Peyer's patch (tissue), 4 donors: ENCODE measurements at regions not wholly inside any gene's neighbourhood (a gene's known extent, or its start where the extent isn't known, plus 50 kb on each side); places are given as distances from the start of the nearest gene placed in this dataset.

ENCODE experiments used
- DNase-seq, 3 donors: peaks; one replicate each; pipeline ENCODE4 v3.0.0-alpha.2; 2017 to 2019
- H3K27ac ChIP-seq, 4 donors: fragments of 200-600 bp; sonication (generic); one replicate each; pipeline ENCODE4 v1.5.1; 2016 to 2019
- H3K27me3 ChIP-seq, 2 donors: fragments of 200-600 bp; sonication (generic); one replicate each; pipeline ENCODE4 v1.5.1; 2019
- H3K36me3 ChIP-seq, 3 donors: fragments of 200-600 bp; sonication (generic); one replicate each; pipeline ENCODE4 v1.5.1; 2016 to 2019
- H3K4me1 ChIP-seq, 4 donors: fragments of 200-600 bp; sonication (generic); one replicate each; pipeline ENCODE4 v1.5.1; 2016 to 2019
- H3K4me3 ChIP-seq, 4 donors: fragments of 200-600 bp; sonication (generic); 1 replicate in 3 of 4; 2 replicates in 1 of 4; pipeline ENCODE4 v1.5.1; 2016 to 2019; ENCODE audit warnings: mild to moderate bottlenecking in 1 of 4
- H3K9me3 ChIP-seq, 4 donors: fragments of 200-600 bp; sonication (generic); one replicate each; pipeline ENCODE4 v1.5.1; 2016 to 2019; ENCODE audit warnings: mild to moderate bottlenecking in 1 of 4
- POLR2A ChIP-seq, 2 donors: fragments of 450-650 bp; IDR thresholded peaks; one replicate each; pipeline ENCODE4 v1.5.1; 2017; ENCODE audit warnings: antibody characterized with exemption in 2 of 2, mild to moderate bottlenecking in 2 of 2, moderate library complexity in 2 of 2
- TF ChIP-seq, protein P1 (sequence below), 6 experiments: fragments of 450-650 bp in 4 of 6; fragments of 200-600 bp in 2 of 6; sonication (generic) in 1 of 6; IDR thresholded peaks; one replicate each; pipeline ENCODE4 v1.5.1; 2017 to 2019; ENCODE audit warnings: antibody characterized with exemption in 6 of 6, mild to moderate bottlenecking in 3 of 6, moderate library complexity in 1 of 6

DNA sequence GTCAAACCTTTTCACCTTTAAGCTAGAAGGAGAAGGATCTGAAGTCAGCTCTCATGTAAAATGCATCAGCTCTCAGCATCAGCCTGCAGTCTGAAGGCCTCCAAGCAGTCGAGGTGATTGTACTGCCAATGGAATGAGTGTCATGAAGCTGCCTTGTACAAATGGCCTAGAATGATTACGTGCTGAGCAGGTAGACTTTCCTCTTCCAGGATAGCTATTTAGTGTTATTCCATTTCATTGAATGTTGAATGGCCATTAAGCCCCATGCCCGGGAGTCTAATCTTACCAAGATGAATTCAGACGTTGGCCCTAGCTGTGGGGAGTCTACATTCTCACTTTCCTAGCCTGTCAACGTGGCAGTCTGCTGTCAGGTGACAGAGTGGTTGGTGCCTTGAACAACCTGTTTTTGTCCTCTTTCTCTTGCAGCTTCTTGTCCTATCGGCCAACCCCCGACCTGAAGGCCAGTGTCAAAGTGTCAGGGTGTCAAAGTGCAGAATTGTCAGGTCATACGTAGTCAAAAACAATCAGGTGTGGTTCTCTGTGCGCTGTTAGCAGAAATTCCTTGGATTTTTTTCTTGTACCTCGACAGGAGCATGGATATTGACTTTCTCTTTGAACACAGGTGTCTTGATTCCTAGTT is 95.2 kb upstream of the TIAM2 start:
- no peaks in the 10 kb centered on the region for H3K27me3 ChIP-seq
- no peaks in the 10 kb centered on the region for H3K4me1 ChIP-seq
- no peaks in the 10 kb centered on the region for H3K36me3 ChIP-seq
- no peak overlapping the region for H3K4me3 ChIP-seq
- TF ChIP-seq, protein P1, sequence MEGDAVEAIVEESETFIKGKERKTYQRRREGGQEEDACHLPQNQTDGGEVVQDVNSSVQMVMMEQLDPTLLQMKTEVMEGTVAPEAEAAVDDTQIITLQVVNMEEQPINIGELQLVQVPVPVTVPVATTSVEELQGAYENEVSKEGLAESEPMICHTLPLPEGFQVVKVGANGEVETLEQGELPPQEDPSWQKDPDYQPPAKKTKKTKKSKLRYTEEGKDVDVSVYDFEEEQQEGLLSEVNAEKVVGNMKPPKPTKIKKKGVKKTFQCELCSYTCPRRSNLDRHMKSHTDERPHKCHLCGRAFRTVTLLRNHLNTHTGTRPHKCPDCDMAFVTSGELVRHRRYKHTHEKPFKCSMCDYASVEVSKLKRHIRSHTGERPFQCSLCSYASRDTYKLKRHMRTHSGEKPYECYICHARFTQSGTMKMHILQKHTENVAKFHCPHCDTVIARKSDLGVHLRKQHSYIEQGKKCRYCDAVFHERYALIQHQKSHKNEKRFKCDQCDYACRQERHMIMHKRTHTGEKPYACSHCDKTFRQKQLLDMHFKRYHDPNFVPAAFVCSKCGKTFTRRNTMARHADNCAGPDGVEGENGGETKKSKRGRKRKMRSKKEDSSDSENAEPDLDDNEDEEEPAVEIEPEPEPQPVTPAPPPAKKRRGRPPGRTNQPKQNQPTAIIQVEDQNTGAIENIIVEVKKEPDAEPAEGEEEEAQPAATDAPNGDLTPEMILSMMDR (IDR thresholded peaks at IDR 0.05), result no peak
- no peak for TF ChIP-seq POLR2A (IDR thresholded peaks at IDR 0.05)
- no peak for DNase-seq
- no peaks in the 10 kb centered on the region for H3K9me3 ChIP-seq
- H3K27ac ChIP-seq, result no peak overlapping the region

DNA sequence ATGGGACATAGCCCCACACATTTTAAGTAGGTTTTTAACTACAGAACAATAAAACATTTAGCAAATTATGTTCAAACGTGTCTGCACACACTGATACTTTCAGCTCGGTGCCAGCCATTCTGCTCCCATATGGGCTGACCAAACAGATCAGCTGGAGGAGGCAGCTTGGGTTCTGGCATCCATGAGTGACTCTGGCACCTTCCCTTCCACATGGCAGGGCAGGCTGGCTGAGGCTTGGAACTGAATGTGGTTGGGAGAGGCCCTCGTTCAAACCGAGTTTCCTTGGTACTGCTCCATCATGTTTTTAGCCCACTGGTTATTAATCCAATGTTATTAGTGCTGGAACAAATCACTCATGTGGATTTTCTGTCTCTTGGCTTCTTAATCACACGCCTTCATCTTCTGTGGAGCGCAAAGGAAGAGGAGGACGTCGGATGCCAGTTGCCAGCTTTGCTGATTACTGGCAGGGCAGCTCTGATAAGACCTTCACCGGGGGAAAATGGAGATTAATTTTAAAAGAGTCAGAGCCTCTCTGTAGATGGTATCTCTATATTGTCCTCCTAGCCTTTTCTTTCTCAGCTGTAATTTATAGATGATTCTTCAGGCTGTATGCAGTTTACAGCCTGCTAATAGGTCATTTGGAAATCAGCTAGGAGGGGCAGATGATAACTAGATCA is 93.1 kb upstream of the TIAM2 start:
- H3K9me3 ChIP-seq, result no peaks in the 10 kb centered on the region
- no peaks in the 10 kb centered on the region for H3K27me3 ChIP-seq
- TF ChIP-seq POLR2A (IDR thresholded peaks at IDR 0.05), result no peak
- TF ChIP-seq, protein P1 (IDR thresholded peaks at IDR 0.05), result no peak
- H3K4me3 ChIP-seq, result no peak overlapping the region
- H3K4me1 ChIP-seq, result no peaks in the 10 kb centered on the region
- no peak for DNase-seq
- no peak overlapping the region for H3K27ac ChIP-seq
- no peaks in the 10 kb centered on the region for H3K36me3 ChIP-seq

DNA sequence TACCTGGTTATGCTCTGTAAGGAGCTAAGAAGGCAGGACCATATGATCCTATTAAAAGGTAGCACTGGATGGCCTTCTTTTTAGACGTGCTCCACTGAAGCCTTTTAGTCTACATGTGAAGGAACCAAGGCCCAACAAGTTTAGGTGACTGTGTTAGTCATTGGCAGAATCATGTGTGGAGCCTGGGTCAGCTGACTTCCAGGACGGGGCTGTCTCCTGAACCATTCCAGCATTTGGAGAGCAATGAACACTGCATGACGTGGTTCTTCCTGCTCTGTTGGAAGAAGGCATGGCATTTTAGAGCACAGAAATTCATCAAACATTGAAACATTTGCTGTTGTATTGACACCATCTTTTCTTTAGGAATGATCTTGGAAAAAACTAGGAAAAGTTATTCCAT is 87.8 kb upstream of the TIAM2 start:
- Histone ChIP-seq H3K9me3 (no peaks in the 10 kb centered on the region), H3K27ac (no peak overlapping the region), H3K4me3 (no peak overlapping the region), H3K36me3 (no peaks in the 10 kb centered on the region), H3K4me1 (no peaks in the 10 kb centered on the region), H3K27me3 (no peaks in the 10 kb centered on the region)
- no peak for DNase-seq
- TF ChIP-seq, protein P1 (IDR thresholded peaks at IDR 0.05), result no peak
- no peak for TF ChIP-seq POLR2A (IDR thresholded peaks at IDR 0.05)

DNA sequence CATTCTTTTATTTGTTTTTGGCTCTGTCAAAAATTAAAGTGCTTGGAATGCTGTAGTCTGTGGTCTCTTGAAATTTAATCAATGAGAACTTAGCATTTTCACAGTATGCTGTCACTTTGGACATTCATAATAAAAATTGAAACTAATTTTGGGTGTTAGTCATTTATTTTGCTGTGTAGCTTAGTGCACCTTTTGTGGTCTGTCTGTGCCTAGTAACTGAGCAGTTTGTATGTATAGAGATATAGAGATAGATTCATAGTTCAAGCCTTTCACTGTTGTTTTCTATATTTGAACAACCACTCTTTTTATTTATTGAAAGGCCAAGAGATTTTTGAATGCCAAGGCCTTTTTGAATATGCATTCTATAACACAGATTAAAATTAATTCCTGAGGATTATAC is 86.4 kb upstream of the TIAM2 start:
- no peak for DNase-seq
- H3K4me1 ChIP-seq, result no peaks in the 10 kb centered on the region
- no peaks in the 10 kb centered on the region for H3K36me3 ChIP-seq
- no peaks in the 10 kb centered on the region for H3K9me3 ChIP-seq
- H3K4me3 ChIP-seq, result no peak overlapping the region
- H3K27ac ChIP-seq, result no peak overlapping the region
- TF ChIP-seq, protein P1 (IDR thresholded peaks at IDR 0.05), result no peak
- no peak for TF ChIP-seq POLR2A (IDR thresholded peaks at IDR 0.05)
- H3K27me3 ChIP-seq, result no peaks in the 10 kb centered on the region

DNA sequence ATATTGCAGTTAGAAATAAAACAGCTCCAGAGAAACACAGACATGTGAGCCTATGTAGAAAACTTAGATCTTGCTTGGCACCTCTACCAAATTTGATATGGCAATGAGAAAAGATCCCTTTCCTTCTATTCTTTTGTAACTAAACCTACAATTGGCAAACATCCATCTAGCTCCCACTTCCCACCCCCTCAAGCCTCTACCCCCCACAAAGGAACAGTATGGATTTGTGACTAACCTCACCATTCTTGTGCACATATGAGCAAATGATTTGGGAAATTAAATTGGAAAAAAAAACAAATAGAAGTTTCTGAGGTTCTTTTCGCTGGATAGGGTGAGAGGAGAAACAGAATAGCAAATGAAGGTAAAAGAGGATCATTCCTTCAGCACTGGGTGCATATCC is 85.8 kb upstream of the TIAM2 start:
- Histone ChIP-seq H3K9me3 (no peaks in the 10 kb centered on the region), H3K27me3 (no peaks in the 10 kb centered on the region), H3K36me3 (no peaks in the 10 kb centered on the region), H3K27ac (no peak overlapping the region), H3K4me3 (no peak overlapping the region), H3K4me1 (no peaks in the 10 kb centered on the region)
- DNase-seq, result no peak
- no peak for TF ChIP-seq POLR2A (IDR thresholded peaks at IDR 0.05)

DNA sequence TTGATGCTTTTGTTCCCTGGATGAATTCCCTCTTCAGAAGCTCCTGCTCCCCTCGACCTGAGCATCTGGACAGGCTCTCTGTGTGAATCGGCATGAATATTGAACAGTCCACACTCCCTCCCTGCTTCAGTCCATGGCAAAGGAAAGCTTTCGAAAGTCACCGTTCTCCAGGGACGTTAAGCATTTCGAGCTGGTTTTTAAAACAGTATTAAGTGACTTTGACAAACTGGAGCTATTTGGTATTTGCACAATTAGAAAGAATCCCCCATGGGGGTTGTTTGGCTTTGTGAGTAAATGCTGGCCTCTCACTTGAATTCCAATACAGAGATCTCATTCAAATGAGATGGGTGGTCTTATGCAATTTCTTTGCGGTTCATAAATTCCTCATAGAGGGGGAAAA is 85.3 kb upstream of the TIAM2 start:
- DNase-seq, result no peak
- Histone ChIP-seq H3K36me3 (no peaks in the 10 kb centered on the region), H3K4me1 (no peaks in the 10 kb centered on the region), H3K4me3 (no peak overlapping the region), H3K27ac (no peak overlapping the region), H3K9me3 (no peaks in the 10 kb centered on the region), H3K27me3 (no peaks in the 10 kb centered on the region)
- TF ChIP-seq, protein P1 (IDR thresholded peaks at IDR 0.05), result no peak
- TF ChIP-seq POLR2A (IDR thresholded peaks at IDR 0.05), result no peak
